22Rv1 (cell line): ENCODE measurements at regions not wholly inside any gene's neighbourhood (a gene's known extent, or its start where the extent isn't known, plus 50 kb on each side); places are given as distances from the start of the nearest gene placed in this dataset.

ENCODE experiments used
- H3K27ac ChIP-seq: fragments of 450-650 bp; 2 replicates; pipeline ENCODE4 v1.5.1; 2017
- CTCF ChIP-seq: fragments of 450-650 bp; IDR thresholded peaks from 2 replicates; pipeline ENCODE4 v1.5.1; 2017; ENCODE audit warnings: mild to moderate bottlenecking
- ZFX ChIP-seq: fragments of 450-650 bp; IDR thresholded peaks from 2 replicates; pipeline ENCODE4 v1.6.1; 2017; ENCODE audit warnings: antibody characterized with exemption, borderline replicate concordance

- TF ChIP-seq CTCF (no peak), ZFX (no peak)
Measured at GRCh38 chr7:68014031-68014736, 1017.6 kb downstream of the TYW1 start.

GRCh38 chr7:68015122-68015977, 1018.7 kb downstream of the TYW1 start:
- no peak overlapping the region for H3K27ac ChIP-seq
- TF ChIP-seq CTCF, result no peak
- TF ChIP-seq ZFX, result no peak

More at GRCh38 chr7:68014031-68014736, 1017.6 kb downstream of the TYW1 start:
- no peak overlapping the region for H3K27ac ChIP-seq

GRCh38 chr7:68015978-68016532, 1019.4 kb downstream of the TYW1 start:
- TF ChIP-seq ZFX (no peak), CTCF (no peak)
- H3K27ac ChIP-seq, result no peak overlapping the region

GRCh38 chr7:68020102-68020501, 1023.5 kb downstream of the TYW1 start:
- no peak overlapping the region for H3K27ac ChIP-seq
- TF ChIP-seq CTCF (no peak), ZFX (no peak)

GRCh38 chr7:68025369-68025768, 1028.7 kb downstream of the TYW1 start:
- TF ChIP-seq ZFX, result no peak
- no peak overlapping the region for H3K27ac ChIP-seq

- no peak overlapping the region for H3K27ac ChIP-seq
- TF ChIP-seq ZFX (no peak), CTCF (no peak)
Measured at GRCh38 chr7:68030530-68030929, 1033.9 kb downstream of the TYW1 start.

- H3K27ac ChIP-seq, result no peak overlapping the region
- no peak for TF ChIP-seq ZFX
- TF ChIP-seq CTCF, result no peak
Measured at GRCh38 chr7:68031180-68031943, 1034.7 kb downstream of the TYW1 start.
